H9 (cell line): ENCODE measurements at regions not wholly inside any gene's neighbourhood (a gene's known extent, or its start where the extent isn't known, plus 50 kb on each side); places are given as distances from the start of the nearest gene placed in this dataset.

Experiments
- DNase-seq: peaks from one replicate; pipeline ENCODE4 v3.0.0-alpha.2; 2017
- H2AFZ ChIP-seq: one replicate; pipeline ENCODE4 v1.6.1; 2013; ENCODE audit warnings: mild to moderate bottlenecking, low read length, control low read depth, moderate library complexity
- H2AK5ac ChIP-seq: 2 replicates; pipeline ENCODE4 v1.6.1; 2013; ENCODE audit warnings: low read length, control low read depth, mixed read lengths; ENCODE audit not compliant: insufficient read length
- H2BK120ac ChIP-seq: one replicate; pipeline ENCODE4 v1.6.1; 2013; ENCODE audit warnings: low read depth, mild to moderate bottlenecking, low read length, control low read depth, inconsistent platforms; ENCODE audit not compliant: poor library complexity, severe bottlenecking
- H2BK12ac ChIP-seq: 2 replicates; pipeline ENCODE4 v1.6.1; 2013; ENCODE audit warnings: low read length, control low read depth, mixed read lengths, low read depth; ENCODE audit not compliant: insufficient read length
- H2BK15ac ChIP-seq: 2 replicates; pipeline ENCODE4 v1.6.1; 2013; ENCODE audit warnings: low read depth, low read length, control low read depth
- H2BK20ac ChIP-seq: one replicate; pipeline ENCODE4 v1.6.1; 2013; ENCODE audit warnings: low read depth, mild to moderate bottlenecking, low read length, control low read depth, inconsistent platforms; ENCODE audit not compliant: poor library complexity, severe bottlenecking
- H2BK5ac ChIP-seq: 2 replicates; pipeline ENCODE4 v1.6.1; 2013; ENCODE audit warnings: low read length, control low read depth, mixed read lengths; ENCODE audit not compliant: insufficient read length
- H3K14ac ChIP-seq: 2 replicates; pipeline ENCODE4 v1.6.1; 2013; ENCODE audit warnings: low read length, control low read depth; ENCODE audit not compliant: insufficient read depth
- H3K18ac ChIP-seq: 2 replicates; pipeline ENCODE4 v1.6.1; 2013; ENCODE audit warnings: low read depth, mild to moderate bottlenecking, mixed read lengths, low read length, control low read depth; ENCODE audit not compliant: insufficient read length
- H3K23ac ChIP-seq: 2 replicates; pipeline ENCODE4 v1.6.1; 2013; ENCODE audit warnings: low read length, control low read depth, mixed read lengths, low read depth; ENCODE audit not compliant: insufficient read length
- H3K23me2 ChIP-seq: 2 replicates; pipeline ENCODE4 v1.6.1; 2013; ENCODE audit warnings: low read depth, mild to moderate bottlenecking, mixed read lengths, low read length, control low read depth; ENCODE audit not compliant: insufficient read length, poor library complexity, severe bottlenecking
- H3K27ac ChIP-seq: 2 replicates; pipeline ENCODE4 v1.5.1; 2013; ENCODE audit warnings: low read length, control low read depth, mixed read lengths, low read depth; ENCODE audit not compliant: insufficient read length
- H3K27me3 ChIP-seq: 2 replicates; pipeline ENCODE4 v1.6.1; 2013; ENCODE audit warnings: low read length, control low read depth, inconsistent platforms; ENCODE audit not compliant: insufficient read depth
- H3K4ac ChIP-seq: 2 replicates; pipeline ENCODE4 v1.6.1; 2013; ENCODE audit warnings: low read depth, mild to moderate bottlenecking, control low read depth, inconsistent platforms, low read length, moderate library complexity
- H3K4me1 ChIP-seq: 2 replicates; pipeline ENCODE4 v1.6.1; 2013; ENCODE audit warnings: low read length, control low read depth, inconsistent platforms; ENCODE audit not compliant: insufficient read depth
- H3K4me2 ChIP-seq: 2 replicates; pipeline ENCODE4 v1.6.1; 2013; ENCODE audit warnings: low read length, control low read depth, mixed read lengths; ENCODE audit not compliant: insufficient read length, insufficient read depth
- H3K56ac ChIP-seq: 2 replicates; pipeline ENCODE4 v1.6.1; 2013; ENCODE audit warnings: low read depth, mild to moderate bottlenecking, mixed read lengths, low read length, control low read depth; ENCODE audit not compliant: insufficient read length
- H3K79me1 ChIP-seq: 2 replicates; pipeline ENCODE4 v1.6.1; 2013; ENCODE audit warnings: low read depth, mild to moderate bottlenecking, moderate library complexity, low read length, control low read depth, inconsistent platforms; ENCODE audit not compliant: insufficient read depth, poor library complexity, severe bottlenecking
- H3K79me2 ChIP-seq: 2 replicates; pipeline ENCODE4 v1.6.1; 2013; ENCODE audit warnings: low read length, control low read depth, inconsistent platforms; ENCODE audit not compliant: insufficient read depth
- H3K9ac ChIP-seq: 2 replicates; pipeline ENCODE4 v1.6.1; 2013; ENCODE audit warnings: low read length, control low read depth, mixed read lengths; ENCODE audit not compliant: insufficient read length; ENCODE audit errors: extremely low read depth
- H3K9me3 ChIP-seq: one replicate; pipeline ENCODE4 v1.6.1; 2013; ENCODE audit warnings: low read depth, low read length, inconsistent platforms; ENCODE audit not compliant: control insufficient read depth
- H3T11ph ChIP-seq: one replicate; pipeline ENCODE4 v1.6.1; 2013; ENCODE audit warnings: mild to moderate bottlenecking, low read length, control low read depth, inconsistent platforms
- H4K20me1 ChIP-seq: one replicate; pipeline ENCODE4 v1.6.1; 2013; ENCODE audit not compliant: control insufficient read depth, insufficient read length, insufficient read depth
- H4K5ac ChIP-seq: 2 replicates; pipeline ENCODE4 v1.6.1; 2013; ENCODE audit warnings: low read depth, mild to moderate bottlenecking, mixed read lengths, low read length, control low read depth; ENCODE audit not compliant: insufficient read length
- H4K8ac ChIP-seq: replicated peaks from 2 replicates; pipeline ENCODE4 v1.6.1; 2013; ENCODE audit warnings: low read length, control low read depth, mixed read lengths, low read depth; ENCODE audit not compliant: insufficient read length
- H4K91ac ChIP-seq: 2 replicates; pipeline ENCODE4 v1.6.1; 2013; ENCODE audit warnings: low read depth, mild to moderate bottlenecking, moderate library complexity, mixed read lengths, low read length, control low read depth; ENCODE audit not compliant: insufficient read length
- H3K27ac Mint-ChIP-seq, 3 experiments: 2 replicates in 2 of 3; 3 replicates in 1 of 3; pipeline ENCODE4 v1.8.0; 2020 to 2021; ENCODE audit warnings: mixed read lengths in 3 of 3, mild to moderate bottlenecking in 1 of 3, moderate library complexity in 1 of 3
- H3K27me3 Mint-ChIP-seq: 2 replicates; pipeline ENCODE4 v1.8.0; 2021; ENCODE audit warnings: low read depth, mild to moderate bottlenecking, moderate library complexity, mixed read lengths
- H3K36me3 Mint-ChIP-seq, 3 experiments: 2 replicates in 2 of 3; 3 replicates in 1 of 3; pipeline ENCODE4 v1.8.0; 2020 to 2021; ENCODE audit warnings: low read depth in 3 of 3, mixed read lengths in 3 of 3; ENCODE audit not compliant: insufficient read depth in 1 of 3
- H3K4me1 Mint-ChIP-seq, 2 experiments: 2 replicates each; pipeline ENCODE4 v1.8.0; 2020; ENCODE audit warnings: mixed read lengths in 2 of 2
- H3K4me3 Mint-ChIP-seq, 2 experiments: 2 replicates in 1 of 2; 3 replicates in 1 of 2; pipeline ENCODE4 v1.8.0; 2020 to 2021; ENCODE audit warnings: mild to moderate bottlenecking in 2 of 2, mixed read lengths in 2 of 2, moderate library complexity in 1 of 2
- H3K9me3 Mint-ChIP-seq, 2 experiments: 2 replicates in 1 of 2; 3 replicates in 1 of 2; pipeline ENCODE4 v1.8.0; 2020; ENCODE audit warnings: mild to moderate bottlenecking in 2 of 2, mixed read lengths in 2 of 2, moderate library complexity in 1 of 2
- WGBS: extraction: QIAGEN DNeasy Blood & Tissue Kit; methylation state at CpG from one replicate; pipeline ENCODE4 v1.1.7; 2013; ENCODE audit warnings: missing lambda C conversion rate, low lambda C conversion rate, mixed read lengths; ENCODE audit not compliant: insufficient read length; ENCODE audit errors: extremely low coverage; 5-methylcytosine and 5-hydroxymethylcytosine counted together
- TF ChIP-seq, protein P1 (sequence below): fragments of 200-600 bp; sonication (generic); conservative IDR thresholded peaks from 3 replicates; pipeline ENCODE4 v1.8.0; 2021; ENCODE audit warnings: antibody characterized with exemption, mild to moderate bottlenecking

DNA sequence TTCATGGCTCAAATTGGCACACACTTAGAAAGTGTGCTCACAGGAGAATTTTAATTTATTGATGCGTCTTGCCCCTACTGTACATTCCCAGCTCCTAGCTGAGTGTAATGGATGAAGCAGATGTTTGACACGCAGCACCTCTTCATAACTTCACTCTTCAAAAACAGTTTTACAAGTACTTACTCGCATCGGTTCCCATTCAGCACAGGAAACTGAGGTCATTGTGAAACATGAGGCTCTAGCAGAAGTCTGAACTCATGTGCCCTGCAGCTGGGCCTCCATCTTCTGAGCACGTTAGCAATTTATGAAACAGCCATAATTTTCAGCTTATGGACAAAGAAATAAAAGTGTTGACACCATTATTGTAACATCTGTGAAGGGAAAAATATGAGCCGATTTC, 558.9 kb upstream of the MGMT start:
- no peaks in the 10 kb centered on the region for H3K9me3 Mint-ChIP-seq
- no peaks in the 10 kb centered on the region for H3K9me3 ChIP-seq
- H3K36me3 Mint-ChIP-seq = no peaks in the 10 kb centered on the region
- H3K4me2 ChIP-seq = no peak overlapping the region
- no peak overlapping the region for H2BK12ac ChIP-seq
- no peak overlapping the region for H2BK20ac ChIP-seq
- no peak overlapping the region for H3T11ph ChIP-seq
- no peak overlapping the region for H2AK5ac ChIP-seq
- no peak overlapping the region for H3K27ac Mint-ChIP-seq
- H3K79me2 ChIP-seq = no peaks in the 10 kb centered on the region
- H4K20me1 ChIP-seq = no peaks in the 10 kb centered on the region
- WGBS = no CpG with 5 or more reads among the region's 6 CpGs
- H4K8ac ChIP-seq = no peak overlapping the region
- H2AFZ ChIP-seq = no peak overlapping the region
- H2BK5ac ChIP-seq = no peak overlapping the region
- H3K27ac ChIP-seq = no peak overlapping the region
- no peak overlapping the region for H2BK120ac ChIP-seq
- no peak overlapping the region for H3K23ac ChIP-seq
- 0 out of 2 replicates have a peak, but pooled peaks cover 2% of the 10 kb centered on the region for H3K4me1 ChIP-seq
- H3K14ac ChIP-seq = no peak overlapping the region
- no peak overlapping the region for H2BK15ac ChIP-seq
- H3K4me1 Mint-ChIP-seq = peaks cover 4 to 14% of the 10 kb centered on the region in 2 experiments; a peak in 2 of 4 replicates
- H3K4ac ChIP-seq = no peak overlapping the region
- no peaks in the 10 kb centered on the region for H3K79me1 ChIP-seq
- no peak overlapping the region for H3K56ac ChIP-seq
- no peak overlapping the region for H4K91ac ChIP-seq
- H3K4me3 Mint-ChIP-seq = no peak overlapping the region
- TF ChIP-seq, protein P1, sequence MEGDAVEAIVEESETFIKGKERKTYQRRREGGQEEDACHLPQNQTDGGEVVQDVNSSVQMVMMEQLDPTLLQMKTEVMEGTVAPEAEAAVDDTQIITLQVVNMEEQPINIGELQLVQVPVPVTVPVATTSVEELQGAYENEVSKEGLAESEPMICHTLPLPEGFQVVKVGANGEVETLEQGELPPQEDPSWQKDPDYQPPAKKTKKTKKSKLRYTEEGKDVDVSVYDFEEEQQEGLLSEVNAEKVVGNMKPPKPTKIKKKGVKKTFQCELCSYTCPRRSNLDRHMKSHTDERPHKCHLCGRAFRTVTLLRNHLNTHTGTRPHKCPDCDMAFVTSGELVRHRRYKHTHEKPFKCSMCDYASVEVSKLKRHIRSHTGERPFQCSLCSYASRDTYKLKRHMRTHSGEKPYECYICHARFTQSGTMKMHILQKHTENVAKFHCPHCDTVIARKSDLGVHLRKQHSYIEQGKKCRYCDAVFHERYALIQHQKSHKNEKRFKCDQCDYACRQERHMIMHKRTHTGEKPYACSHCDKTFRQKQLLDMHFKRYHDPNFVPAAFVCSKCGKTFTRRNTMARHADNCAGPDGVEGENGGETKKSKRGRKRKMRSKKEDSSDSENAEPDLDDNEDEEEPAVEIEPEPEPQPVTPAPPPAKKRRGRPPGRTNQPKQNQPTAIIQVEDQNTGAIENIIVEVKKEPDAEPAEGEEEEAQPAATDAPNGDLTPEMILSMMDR = no peak
- H3K18ac ChIP-seq = no peak overlapping the region
- peaks cover 3% of the 10 kb centered on the region; the same call in 1 of the 2 replicates for H3K27me3 Mint-ChIP-seq
- H3K27me3 ChIP-seq = no peaks in the 10 kb centered on the region
- H3K9ac ChIP-seq = no peak overlapping the region
- DNase-seq = no peak
- H3K23me2 ChIP-seq = no peaks in the 10 kb centered on the region
- H4K5ac ChIP-seq = no peak overlapping the region
